KMS-11 (cell line): ENCODE measurements at regions not wholly inside any gene's neighbourhood (a gene's known extent, or its start where the extent isn't known, plus 50 kb on each side); places are given as distances from the start of the nearest gene placed in this dataset.

Source experiments
- H2AFZ ChIP-seq: fragments of 200-600 bp; sonication (generic); 2 replicates; pipeline ENCODE4 v1.6.1; 2016; ENCODE audit warnings: antibody characterized with exemption, mixed run types, low read depth
- H3K27ac ChIP-seq: fragments of 200-600 bp; sonication (generic); 2 replicates; pipeline ENCODE4 v1.6.1; 2016; ENCODE audit warnings: mild to moderate bottlenecking, mixed run types
- H3K27me3 ChIP-seq: fragments of 200-600 bp; sonication (generic); 2 replicates; pipeline ENCODE4 v1.6.1; 2017; ENCODE audit warnings: mild to moderate bottlenecking, low read depth, mixed run types, moderate library complexity; ENCODE audit not compliant: insufficient read depth
- H3K36me3 ChIP-seq: fragments of 200-600 bp; sonication (generic); 2 replicates; pipeline ENCODE4 v1.6.1; 2017; ENCODE audit warnings: mild to moderate bottlenecking, mixed run types; ENCODE audit not compliant: insufficient read depth
- H3K4me1 ChIP-seq: fragments of 200-600 bp; sonication (generic); 2 replicates; pipeline ENCODE4 v1.6.1; 2016; ENCODE audit warnings: mild to moderate bottlenecking, low read depth, mixed run types; ENCODE audit not compliant: poor library complexity, severe bottlenecking
- H3K4me2 ChIP-seq: fragments of 200-600 bp; sonication (generic); 2 replicates; pipeline ENCODE4 v1.7.0; 2016; ENCODE audit warnings: mild to moderate bottlenecking, mixed run types
- H3K4me3 ChIP-seq: fragments of 200-600 bp; sonication (generic); IDR thresholded peaks from 2 replicates; pipeline ENCODE4 v1.6.1; 2017; ENCODE audit warnings: low read depth, low read length, mixed read lengths; ENCODE audit not compliant: insufficient read depth
- H3K79me2 ChIP-seq: fragments of 200-600 bp; sonication (generic); 2 replicates; pipeline ENCODE4 v1.6.1; 2016; ENCODE audit warnings: low read depth, mixed run types; ENCODE audit not compliant: insufficient read depth
- H3K9ac ChIP-seq: fragments of 200-600 bp; sonication (generic); 2 replicates; pipeline ENCODE4 v1.6.1; 2016; ENCODE audit warnings: mild to moderate bottlenecking, mixed run types
- H4K20me1 ChIP-seq: fragments of 200-600 bp; sonication (generic); 2 replicates; pipeline ENCODE4 v1.6.1; 2016; ENCODE audit warnings: mild to moderate bottlenecking, mixed run types; ENCODE audit not compliant: insufficient read depth
- TF ChIP-seq, protein P1 (sequence below): fragments of 200-600 bp; sonication (generic); conservative IDR thresholded peaks from 2 replicates; pipeline ENCODE4 v1.6.1; 2017; ENCODE audit warnings: low read depth, mild to moderate bottlenecking, antibody characterized with exemption, low read length, moderate library complexity, mixed read lengths

GRCh38 chr5:106906199-106906598, 764.5 kb downstream of the EFNA5 start:
- no peak overlapping the region for H2AFZ ChIP-seq
- H3K4me1 ChIP-seq, result no peaks in the 10 kb centered on the region
- H3K27ac ChIP-seq, result no peak overlapping the region
- TF ChIP-seq, protein P1, sequence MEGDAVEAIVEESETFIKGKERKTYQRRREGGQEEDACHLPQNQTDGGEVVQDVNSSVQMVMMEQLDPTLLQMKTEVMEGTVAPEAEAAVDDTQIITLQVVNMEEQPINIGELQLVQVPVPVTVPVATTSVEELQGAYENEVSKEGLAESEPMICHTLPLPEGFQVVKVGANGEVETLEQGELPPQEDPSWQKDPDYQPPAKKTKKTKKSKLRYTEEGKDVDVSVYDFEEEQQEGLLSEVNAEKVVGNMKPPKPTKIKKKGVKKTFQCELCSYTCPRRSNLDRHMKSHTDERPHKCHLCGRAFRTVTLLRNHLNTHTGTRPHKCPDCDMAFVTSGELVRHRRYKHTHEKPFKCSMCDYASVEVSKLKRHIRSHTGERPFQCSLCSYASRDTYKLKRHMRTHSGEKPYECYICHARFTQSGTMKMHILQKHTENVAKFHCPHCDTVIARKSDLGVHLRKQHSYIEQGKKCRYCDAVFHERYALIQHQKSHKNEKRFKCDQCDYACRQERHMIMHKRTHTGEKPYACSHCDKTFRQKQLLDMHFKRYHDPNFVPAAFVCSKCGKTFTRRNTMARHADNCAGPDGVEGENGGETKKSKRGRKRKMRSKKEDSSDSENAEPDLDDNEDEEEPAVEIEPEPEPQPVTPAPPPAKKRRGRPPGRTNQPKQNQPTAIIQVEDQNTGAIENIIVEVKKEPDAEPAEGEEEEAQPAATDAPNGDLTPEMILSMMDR, result no peak
- H3K36me3 ChIP-seq, result no peaks in the 10 kb centered on the region
- no peaks in the 10 kb centered on the region for H3K27me3 ChIP-seq
- H4K20me1 ChIP-seq, result no peaks in the 10 kb centered on the region
- H3K4me3 ChIP-seq, result no peak overlapping the region
- H3K4me2 ChIP-seq, result no peak overlapping the region
- no peaks in the 10 kb centered on the region for H3K79me2 ChIP-seq
- H3K9ac ChIP-seq, result no peak overlapping the region

DNA sequence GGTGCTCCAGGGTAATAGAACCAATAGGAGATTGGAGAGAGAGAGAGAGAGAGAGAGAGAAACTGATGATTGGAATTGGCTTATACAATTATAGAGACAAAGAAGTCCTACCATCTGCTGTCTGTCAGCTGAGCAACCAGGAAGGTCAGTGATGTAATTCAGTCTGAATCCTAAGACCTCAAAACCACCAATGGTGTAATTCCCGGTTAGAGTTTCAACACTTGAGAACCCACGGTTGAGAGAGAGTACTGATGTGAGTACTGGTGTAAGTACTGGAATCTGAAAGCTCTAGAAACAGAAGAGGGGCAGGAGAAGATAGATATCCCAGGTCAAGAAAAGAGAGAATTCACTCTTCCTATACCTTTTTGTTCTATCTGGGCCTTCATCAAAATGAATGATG, 775.8 kb downstream of the EFNA5 start:
- no peak overlapping the region for H3K4me3 ChIP-seq
- no peaks in the 10 kb centered on the region for H3K4me1 ChIP-seq
- TF ChIP-seq, protein P1, result no peak
- H3K27me3 ChIP-seq, result no peaks in the 10 kb centered on the region
- no peaks in the 10 kb centered on the region for H3K79me2 ChIP-seq
- H3K36me3 ChIP-seq, result no peaks in the 10 kb centered on the region
- H2AFZ ChIP-seq, result no peak overlapping the region
- H3K9ac ChIP-seq, result no peak overlapping the region
- H3K4me2 ChIP-seq, result no peak overlapping the region
- no peaks in the 10 kb centered on the region for H4K20me1 ChIP-seq
- H3K27ac ChIP-seq, result no peak overlapping the region

DNA sequence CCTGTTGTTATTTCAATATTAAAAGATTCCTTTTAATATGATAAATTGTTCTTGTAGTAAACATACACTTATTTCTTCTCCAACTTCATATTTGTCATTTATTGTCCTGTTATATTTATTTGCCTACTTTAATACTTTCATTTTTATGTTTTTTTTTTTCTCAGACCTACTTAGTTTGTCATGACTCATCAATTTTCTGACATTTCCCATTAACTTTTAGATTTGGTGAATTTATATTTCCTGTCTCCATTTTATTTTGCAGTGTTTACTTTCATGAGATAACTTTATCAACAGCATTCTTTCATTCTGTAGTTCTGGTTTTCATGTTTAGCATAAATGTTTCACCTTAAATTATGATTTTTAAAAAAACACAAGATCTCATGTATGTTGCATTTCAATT, 788.7 kb downstream of the EFNA5 start:
- no peaks in the 10 kb centered on the region for H3K27me3 ChIP-seq
- no peak overlapping the region for H3K4me2 ChIP-seq
- H2AFZ ChIP-seq, result no peak overlapping the region
- H3K4me1 ChIP-seq, result no peaks in the 10 kb centered on the region
- H3K27ac ChIP-seq, result no peak overlapping the region
- no peaks in the 10 kb centered on the region for H3K79me2 ChIP-seq
- TF ChIP-seq, protein P1, result no peak
- H3K9ac ChIP-seq, result no peak overlapping the region
- no peaks in the 10 kb centered on the region for H4K20me1 ChIP-seq
- no peak overlapping the region for H3K4me3 ChIP-seq
- no peaks in the 10 kb centered on the region for H3K36me3 ChIP-seq

DNA sequence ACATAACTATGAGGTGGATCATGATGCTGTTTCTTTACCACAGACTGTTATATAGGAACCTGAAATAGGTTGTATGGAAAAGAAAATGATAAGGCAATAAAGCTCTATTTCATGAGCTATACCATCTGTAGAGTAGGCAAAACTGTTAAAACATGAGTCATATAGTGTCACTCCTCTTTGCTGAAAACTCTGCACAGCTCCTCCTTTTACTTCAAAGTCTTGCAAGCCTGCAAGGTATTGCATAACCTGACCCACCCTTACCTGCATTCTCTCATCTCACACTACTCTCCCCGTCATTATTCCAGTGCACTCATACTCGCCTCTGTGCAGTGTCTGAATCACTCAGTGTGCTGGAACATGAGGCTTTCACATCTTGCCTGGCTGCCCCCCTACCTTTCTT, 790.1 kb downstream of the EFNA5 start:
- Histone ChIP-seq H3K27me3 (no peaks in the 10 kb centered on the region), H3K9ac (no peak overlapping the region), H3K36me3 (no peaks in the 10 kb centered on the region), H3K4me2 (no peak overlapping the region), H3K79me2 (no peaks in the 10 kb centered on the region), H3K4me3 (no peak overlapping the region), H4K20me1 (no peaks in the 10 kb centered on the region), H3K27ac (no peak overlapping the region), H3K4me1 (no peaks in the 10 kb centered on the region), H2AFZ (no peak overlapping the region)
- TF ChIP-seq, protein P1, result no peak
